GM21515 (cell line): ENCODE measurements at regions not wholly inside any gene's neighbourhood (a gene's known extent, or its start where the extent isn't known, plus 50 kb on each side); places are given as distances from the start of the nearest gene placed in this dataset.
A peak's percentile ranks its signal among the peaks of the same experiment; 100 is the strongest.

Experiments
- ATAC-seq: cut with Tn5 transposase; IDR thresholded peaks from one replicate; pipeline ENCODE4 v1.9.1; 2021; ENCODE audit not compliant: unreplicated experiment

DNA sequence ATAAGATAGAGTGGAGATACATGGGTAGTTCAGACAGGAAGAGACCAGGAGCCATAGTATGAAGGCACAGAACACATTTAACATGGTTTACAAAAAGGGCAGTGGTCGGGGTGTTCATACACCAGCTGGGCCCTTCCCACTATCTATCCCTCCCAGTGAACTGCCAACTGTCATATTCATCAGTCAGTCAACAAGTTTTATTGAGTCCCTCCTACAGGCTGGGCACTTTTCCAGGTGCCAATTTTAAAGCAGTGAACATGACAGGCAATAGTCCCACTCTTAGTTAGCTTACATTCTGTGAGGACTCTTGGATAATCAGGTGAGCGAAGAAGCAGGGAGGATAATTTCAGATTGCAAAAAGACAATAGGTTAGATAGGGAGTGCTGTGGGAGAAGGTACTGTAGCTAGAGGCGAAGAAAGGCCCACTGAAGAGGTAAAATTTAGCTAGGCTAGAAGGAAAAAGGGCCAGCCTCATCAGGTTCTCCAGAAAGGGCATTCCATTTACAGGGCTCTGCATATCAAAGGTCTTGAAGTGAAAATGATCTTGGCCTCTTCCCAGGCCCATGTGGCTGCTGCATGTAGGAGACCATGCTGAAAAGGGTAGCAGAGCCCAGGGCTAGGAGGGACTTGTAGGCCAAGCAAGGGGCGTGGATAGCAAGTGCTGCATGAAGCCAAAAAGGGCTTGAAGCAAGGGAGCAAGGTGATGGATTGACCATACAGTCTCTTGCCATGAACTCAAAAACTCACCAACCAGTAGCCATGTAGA lies 274.7 kb upstream of the SNX7 start:
- ATAC-seq, result no peak

GRCh38 chr1:98385652-98386051 lies 275.9 kb upstream of the SNX7 start:
- ATAC-seq, result no peak

DNA sequence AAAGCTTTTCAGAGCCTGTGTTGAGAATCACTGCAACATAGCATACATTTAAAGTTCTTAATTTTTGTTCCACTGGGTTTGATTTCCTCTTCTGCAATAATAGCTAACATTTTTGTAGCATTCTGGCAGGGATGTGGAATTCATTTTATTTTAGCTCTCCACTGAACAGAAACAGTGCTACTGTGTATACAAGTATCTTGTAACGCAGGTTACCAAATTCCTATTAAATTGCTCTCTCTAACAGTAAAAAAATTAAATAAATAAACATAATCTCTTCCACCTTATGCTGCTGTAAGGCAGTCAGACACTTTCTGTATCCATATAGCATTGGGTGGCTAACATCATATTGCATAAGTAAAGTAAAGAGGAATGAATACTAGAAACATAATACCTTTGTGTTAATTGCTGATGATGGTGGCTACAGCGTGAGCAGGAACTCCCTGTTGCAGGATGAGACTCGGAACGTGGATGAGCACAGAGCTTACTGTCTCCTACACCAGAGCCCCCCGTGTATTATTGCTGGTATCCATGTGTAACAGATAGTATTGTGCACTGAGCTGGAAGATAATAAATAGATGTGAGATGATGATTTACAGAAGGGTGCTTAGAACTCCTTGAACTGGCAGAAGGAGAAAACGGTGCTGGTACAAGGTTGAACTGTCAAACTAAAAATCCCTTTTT lies 276.9 kb upstream of the SNX7 start:
- no peak for ATAC-seq

GRCh38 chr1:98382986-98383740 lies 278.4 kb upstream of the SNX7 start:
- ATAC-seq, result no peak

- ATAC-seq, result no peak
Observed at GRCh38 chr1:98382586-98382985, 278.9 kb upstream of the SNX7 start.

DNA sequence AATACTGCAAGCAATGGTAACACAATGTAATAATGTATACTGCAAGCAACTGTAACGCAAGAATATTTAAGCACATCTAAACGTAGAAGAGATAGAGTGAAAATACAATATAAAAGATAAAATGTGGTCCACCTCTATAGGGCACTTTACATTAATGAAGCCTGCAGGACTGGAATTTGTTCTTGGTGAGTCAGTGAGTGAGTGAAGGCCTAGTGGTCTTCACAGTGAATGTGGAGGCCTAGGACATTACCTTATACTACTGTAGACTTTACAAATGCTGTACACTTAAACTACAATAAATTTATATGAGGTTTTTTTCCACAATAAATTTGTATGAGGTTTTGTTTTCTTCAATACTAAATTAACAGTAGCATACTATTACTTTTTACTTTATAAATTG lies 287.4 kb upstream of the SNX7 start:
- no peak for ATAC-seq

- no peak for ATAC-seq
Observed at GRCh38 chr1:98373056-98373455, 288.5 kb upstream of the SNX7 start.

DNA sequence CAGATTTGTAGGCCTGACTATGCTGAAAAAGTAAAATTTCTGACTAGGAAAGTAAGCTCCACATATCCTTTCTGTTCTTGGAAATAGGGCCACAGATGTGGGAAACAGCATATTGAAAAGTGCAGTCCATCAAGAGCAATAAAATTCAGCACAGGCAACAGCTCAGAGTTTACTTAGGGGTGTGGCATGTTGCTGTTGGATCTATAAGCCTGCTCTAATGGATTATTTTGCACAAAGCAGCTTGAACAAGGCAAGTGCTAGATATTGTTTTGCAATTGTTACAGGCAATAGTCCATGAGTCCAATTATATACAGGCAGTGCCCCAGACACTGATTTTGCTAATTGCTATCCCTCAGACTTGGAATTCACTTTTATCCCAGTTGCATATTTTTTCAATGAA lies 289.8 kb upstream of the SNX7 start:
- ATAC-seq, result no peak

- peak; percentile 59 for ATAC-seq
Observed at GRCh38 chr1:98369463-98369862, 292.1 kb upstream of the SNX7 start.

DNA sequence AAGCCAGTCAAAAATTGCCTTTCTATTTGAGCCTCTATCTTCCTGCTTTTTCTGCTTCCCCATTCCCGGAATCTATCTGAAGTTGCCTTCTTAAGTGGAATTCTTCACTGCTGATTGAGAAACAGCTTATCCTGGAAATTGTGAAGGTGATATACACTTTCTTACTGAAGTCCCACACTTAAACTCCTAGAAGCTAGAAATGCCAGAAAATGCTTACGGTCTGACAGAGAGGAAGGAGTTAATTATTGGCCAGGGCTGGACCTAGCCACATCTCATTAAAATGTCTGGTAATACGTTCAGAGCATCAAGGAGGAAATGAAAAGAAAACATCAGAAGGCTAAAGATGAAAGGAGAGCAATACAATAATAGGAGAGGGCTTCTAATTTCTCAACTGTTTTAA lies 292.5 kb upstream of the SNX7 start:
- no peak for ATAC-seq

DNA sequence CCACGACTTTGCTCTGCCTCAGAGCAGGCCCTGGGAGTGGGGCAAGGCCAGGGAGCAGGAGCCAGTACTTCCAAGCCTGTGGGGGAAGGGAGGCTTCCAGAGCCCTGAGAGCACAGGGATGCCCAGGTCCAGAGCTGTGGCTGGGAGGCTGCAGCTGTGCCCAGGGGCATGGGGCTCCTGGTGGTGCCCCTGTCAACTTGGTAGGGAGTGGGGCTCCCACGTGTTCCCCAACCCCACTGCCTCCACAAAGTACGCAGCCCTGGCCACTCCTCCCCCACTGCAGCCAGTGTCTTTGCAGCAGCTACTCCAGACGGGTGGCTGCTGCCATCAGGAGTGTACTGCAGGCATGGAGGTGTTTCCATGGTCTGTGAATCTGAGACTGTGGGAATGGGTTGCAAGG lies 294.1 kb upstream of the SNX7 start:
- no peak for ATAC-seq

DNA sequence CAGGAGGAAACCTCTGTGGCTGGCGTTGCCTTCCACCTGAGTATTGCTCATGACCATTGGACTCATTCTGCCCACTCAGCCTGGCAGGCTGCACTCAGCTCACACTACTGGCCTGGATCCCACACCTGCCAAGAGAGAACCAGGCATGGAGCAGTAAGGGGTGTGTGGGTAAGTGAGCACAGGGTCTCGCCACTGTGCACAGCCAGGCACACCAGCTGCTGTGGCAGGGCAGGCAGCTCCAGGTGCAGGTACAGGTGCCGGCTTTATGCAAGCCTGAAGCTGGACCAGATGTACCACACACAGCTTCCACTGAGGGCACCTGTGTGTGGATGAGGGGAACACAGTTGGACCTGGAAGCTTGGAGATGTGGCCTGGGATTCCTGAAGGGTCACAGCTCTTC lies 295.2 kb upstream of the SNX7 start:
- ATAC-seq, result no peak

- ATAC-seq, result no peak
Observed at GRCh38 chr1:98364544-98364943, 297.0 kb upstream of the SNX7 start.

- ATAC-seq, result no peak
Observed at GRCh38 chr1:98360864-98361263, 300.7 kb upstream of the SNX7 start.

GRCh38 chr1:98355656-98356383 lies 305.7 kb upstream of the SNX7 start:
- no peak for ATAC-seq

DNA sequence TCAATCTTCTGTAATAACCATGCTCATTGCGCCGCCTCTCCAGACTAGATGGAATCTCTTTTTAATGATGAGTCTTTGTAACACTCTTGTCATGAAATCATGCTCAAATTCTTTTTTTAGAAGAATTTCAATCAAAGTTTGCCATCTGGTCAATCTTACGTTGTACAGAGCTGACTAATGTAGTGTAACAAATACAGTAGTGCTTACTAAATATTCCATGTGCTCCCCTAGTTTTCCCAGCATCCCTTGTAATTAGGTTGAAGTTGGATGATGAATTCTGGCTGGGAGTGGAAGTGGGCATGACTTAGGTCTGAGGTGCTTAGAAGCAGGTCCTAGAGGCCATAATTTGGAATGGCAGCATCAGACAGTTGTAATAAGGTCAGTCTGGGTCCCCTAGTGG lies 309.1 kb upstream of the SNX7 start:
- ATAC-seq, result no peak

GRCh38 chr1:98351561-98351960 lies 310.0 kb upstream of the SNX7 start:
- no peak for ATAC-seq

DNA sequence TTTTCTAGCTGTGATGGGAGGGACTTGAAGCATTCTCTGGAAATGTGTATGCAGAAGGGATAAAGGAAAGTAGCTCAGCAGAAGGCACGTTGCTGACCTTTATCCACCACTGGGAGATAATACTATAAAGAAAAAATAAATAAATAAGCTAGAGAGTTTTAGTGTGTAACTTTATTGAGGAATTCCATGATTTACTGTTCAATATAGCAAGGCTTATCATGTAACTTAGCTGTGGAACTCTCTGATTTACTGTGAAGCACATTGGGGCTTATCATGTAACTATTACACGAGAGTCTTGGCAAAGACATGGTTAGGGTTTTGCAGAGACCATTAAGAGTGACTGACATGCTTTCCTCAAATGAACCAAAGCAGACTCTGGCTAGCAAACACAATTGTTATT lies 316.1 kb upstream of the SNX7 start:
- ATAC-seq, result no peak

GRCh38 chr1:98344731-98345130 lies 316.8 kb upstream of the SNX7 start:
- no peak for ATAC-seq

DNA sequence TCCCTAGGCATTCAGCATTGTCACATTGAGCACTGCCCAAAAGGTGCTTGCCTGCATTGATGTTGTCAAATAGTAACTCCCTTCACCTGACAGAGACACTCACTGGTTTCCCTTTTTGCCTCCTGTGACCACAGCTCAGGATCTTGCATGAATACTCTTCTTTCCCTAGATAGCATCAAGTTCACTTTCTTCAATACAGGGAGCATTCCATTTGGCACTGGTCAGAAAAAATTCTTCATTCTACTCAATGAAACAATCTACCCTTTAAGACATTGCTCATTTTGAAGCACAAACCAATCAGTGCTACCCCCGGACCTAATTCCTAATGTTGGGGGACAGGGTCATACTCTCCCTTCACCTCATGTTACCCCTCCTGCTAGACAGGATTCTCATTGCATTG lies 319.0 kb upstream of the SNX7 start:
- ATAC-seq, result no peak

DNA sequence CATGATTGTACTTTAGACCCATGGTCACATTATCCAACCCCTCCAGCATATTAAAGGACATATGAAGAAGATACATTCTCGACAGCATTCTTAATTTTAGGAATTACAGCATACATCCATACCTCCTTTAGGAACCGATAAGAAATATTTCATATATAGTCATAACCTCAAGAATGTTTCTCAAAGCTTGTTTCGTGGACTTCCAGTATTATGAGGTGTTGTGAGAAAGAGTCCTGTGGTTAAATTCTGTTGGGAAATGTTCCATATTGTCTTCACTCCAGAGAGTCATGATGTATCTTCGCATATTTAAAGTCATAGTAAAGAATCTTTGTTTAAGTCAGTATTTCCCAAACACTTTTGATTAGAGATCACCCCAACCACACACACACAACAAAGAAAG lies 321.0 kb upstream of the SNX7 start:
- no peak for ATAC-seq
